ENCODE measurements at regions not wholly inside any gene's neighbourhood (a gene's known extent, or its start where the extent isn't known, plus 50 kb on each side); places are given as distances from the start of the nearest gene placed in this dataset.

- H3K27me3 ChIP-seq: no peaks in the 10 kb centered on the region
- H3K4me1 ChIP-seq: no peaks in the 10 kb centered on the region
- no peak for DNase-seq
- intact Hi-C loops (cut with DNase I; ENCODE audit: low total_unique reads): no loop called here
- TF ChIP-seq, protein P1, sequence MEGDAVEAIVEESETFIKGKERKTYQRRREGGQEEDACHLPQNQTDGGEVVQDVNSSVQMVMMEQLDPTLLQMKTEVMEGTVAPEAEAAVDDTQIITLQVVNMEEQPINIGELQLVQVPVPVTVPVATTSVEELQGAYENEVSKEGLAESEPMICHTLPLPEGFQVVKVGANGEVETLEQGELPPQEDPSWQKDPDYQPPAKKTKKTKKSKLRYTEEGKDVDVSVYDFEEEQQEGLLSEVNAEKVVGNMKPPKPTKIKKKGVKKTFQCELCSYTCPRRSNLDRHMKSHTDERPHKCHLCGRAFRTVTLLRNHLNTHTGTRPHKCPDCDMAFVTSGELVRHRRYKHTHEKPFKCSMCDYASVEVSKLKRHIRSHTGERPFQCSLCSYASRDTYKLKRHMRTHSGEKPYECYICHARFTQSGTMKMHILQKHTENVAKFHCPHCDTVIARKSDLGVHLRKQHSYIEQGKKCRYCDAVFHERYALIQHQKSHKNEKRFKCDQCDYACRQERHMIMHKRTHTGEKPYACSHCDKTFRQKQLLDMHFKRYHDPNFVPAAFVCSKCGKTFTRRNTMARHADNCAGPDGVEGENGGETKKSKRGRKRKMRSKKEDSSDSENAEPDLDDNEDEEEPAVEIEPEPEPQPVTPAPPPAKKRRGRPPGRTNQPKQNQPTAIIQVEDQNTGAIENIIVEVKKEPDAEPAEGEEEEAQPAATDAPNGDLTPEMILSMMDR (IDR thresholded peaks at IDR 0.05): no peak
- no peak overlapping the region for H3K27ac ChIP-seq
- H3K9me3 ChIP-seq: no peaks in the 10 kb centered on the region
- no peaks in the 10 kb centered on the region for H3K36me3 ChIP-seq
- H3K4me3 ChIP-seq: no peak overlapping the region
Observed at GRCh38 chr7:156490021-156490800, 150.4 kb upstream of the RNF32 start.

GRCh38 chr7:156487811-156488533 lies 152.6 kb upstream of the RNF32 start:
- no peak for DNase-seq
- H3K36me3 ChIP-seq: no peaks in the 10 kb centered on the region
- no peaks in the 10 kb centered on the region for H3K4me1 ChIP-seq
- H3K27me3 ChIP-seq: no peaks in the 10 kb centered on the region
- TF ChIP-seq, protein P1 (IDR thresholded peaks at IDR 0.05): no peak
- no peak overlapping the region for H3K27ac ChIP-seq
- intact Hi-C loops (cut with DNase I; ENCODE audit: low total_unique reads): no loop called here
- no peak overlapping the region for H3K4me3 ChIP-seq
- H3K9me3 ChIP-seq: no peaks in the 10 kb centered on the region

- intact Hi-C loops (cut with DNase I; ENCODE audit: low total_unique reads): no loop called here
- DNase-seq: no peak
- TF ChIP-seq, protein P1 (IDR thresholded peaks at IDR 0.05): no peak
Observed at GRCh38 chr7:156480671-156481070, 159.9 kb upstream of the RNF32 start.

GRCh38 chr7:156479596-156479995 lies 161.0 kb upstream of the RNF32 start:
- no peak for DNase-seq
- TF ChIP-seq, protein P1 (IDR thresholded peaks at IDR 0.05): no peak
- H3K4me1 ChIP-seq: peaks cover 0 to 12% (median 6%) of the 10 kb centered on the region in 4 donors
- no peaks in the 10 kb centered on the region for H3K27me3 ChIP-seq
- H3K27ac ChIP-seq: no peak overlapping the region
- no peak overlapping the region for H3K4me3 ChIP-seq
- intact Hi-C loops (cut with DNase I; ENCODE audit: low total_unique reads): no loop called here
- no peaks in the 10 kb centered on the region for H3K36me3 ChIP-seq
- H3K9me3 ChIP-seq: no peaks in the 10 kb centered on the region

More at GRCh38 chr7:156480671-156481070, 159.9 kb upstream of the RNF32 start:
- Histone ChIP-seq H3K9me3 (no peaks in the 10 kb centered on the region), H3K4me1 (peaks cover 0 to 5% (median 1%) of the 10 kb centered on the region in 4 donors), H3K36me3 (no peaks in the 10 kb centered on the region), H3K27me3 (no peaks in the 10 kb centered on the region), H3K4me3 (no peak overlapping the region), H3K27ac (no peak overlapping the region)

DNA sequence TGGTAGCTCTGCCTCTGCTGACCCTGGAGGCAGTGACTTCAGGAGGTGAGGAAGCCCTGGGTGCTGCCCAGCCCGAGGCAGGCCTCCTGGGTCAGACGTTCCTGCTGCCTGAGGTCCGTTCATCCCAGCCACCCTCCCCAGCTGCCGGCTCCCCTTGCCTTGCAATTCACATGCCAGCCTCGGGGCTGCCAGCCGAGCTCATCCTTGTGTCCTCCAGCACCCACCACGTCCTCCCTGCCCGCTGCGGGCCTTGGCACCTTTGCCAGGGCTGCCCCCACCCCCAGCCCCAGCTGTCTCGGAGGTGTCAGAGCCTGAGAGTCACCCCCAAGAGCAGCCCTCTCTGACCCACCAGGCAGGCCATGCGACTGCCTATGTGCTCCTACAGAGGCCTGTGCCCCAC lies 162.1 kb upstream of the RNF32 start:
- Histone ChIP-seq H3K4me1 (peaks cover 0 to 12% (median 6%) of the 10 kb centered on the region in 4 donors), H3K27ac (no peak overlapping the region), H3K27me3 (no peaks in the 10 kb centered on the region), H3K36me3 (no peaks in the 10 kb centered on the region), H3K4me3 (no peak overlapping the region), H3K9me3 (no peaks in the 10 kb centered on the region)
- intact Hi-C loops (cut with DNase I; ENCODE audit: low total_unique reads): no loop called here
- TF ChIP-seq, protein P1 (IDR thresholded peaks at IDR 0.05): no peak
- no peak for DNase-seq
